ENCODE measurements at regions not wholly inside any gene's neighbourhood (a gene's known extent, or its start where the extent isn't known, plus 50 kb on each side); places are given as distances from the start of the nearest gene placed in this dataset.

DNA sequence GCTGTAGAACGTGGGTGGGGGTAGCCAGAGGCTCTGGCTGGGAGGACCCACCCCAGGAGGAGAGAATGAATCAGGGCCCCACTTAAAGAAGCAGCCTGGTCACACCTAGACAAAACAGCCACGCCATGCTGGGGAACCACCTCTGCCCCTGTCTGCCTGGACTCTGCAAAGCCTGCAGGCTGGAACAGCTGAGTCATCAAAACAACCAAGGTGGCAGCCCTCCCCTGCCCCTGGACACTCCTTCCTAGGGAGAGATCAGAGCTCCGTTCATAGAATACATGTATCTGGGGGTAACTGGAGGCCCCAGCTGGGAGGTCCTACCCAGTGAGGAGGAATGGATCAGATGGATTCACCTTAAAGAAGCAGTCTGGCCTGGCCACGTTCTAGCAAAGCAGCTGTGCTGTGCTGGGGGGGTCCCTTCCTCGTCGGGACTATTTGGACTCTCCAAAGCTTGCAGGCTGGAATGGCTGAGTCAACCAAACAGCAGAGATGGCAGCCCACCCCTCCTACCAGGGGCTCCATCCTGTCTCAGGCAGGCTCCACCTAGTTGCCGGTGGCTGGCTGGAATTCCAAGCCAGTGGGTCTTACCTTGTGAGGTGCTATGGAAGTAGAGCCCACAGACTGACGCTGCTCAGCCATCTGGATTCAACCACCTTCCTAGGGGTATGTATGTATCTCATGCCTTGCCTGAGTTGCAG is 50.5 kb upstream of the NT5C1B start:
- Mint-ChIP-seq H3K36me3 (peaks cover 1 to 78% (median 66%) of the 10 kb centered on the region in 5 donors), H3K9me3 (peaks cover 8 to 44% (median 29%) of the 10 kb centered on the region in 11 donors)
- POLR2A ChIA-PET: no interaction called here

More for the DNA sequence above, 50.5 kb upstream of the NT5C1B start:
- no peak overlapping the region for H3K27ac Mint-ChIP-seq
- no peak overlapping the region for H3K4me3 ChIP-seq (ENCODE audit: low read length)
- H3K27me3 Mint-ChIP-seq: no peaks in the 10 kb centered on the region
- no peak overlapping the region for H3K27ac ChIP-seq (ENCODE audit: low read depth, low read length)
- H3K9me3 ChIP-seq (ENCODE audit: control insufficient read depth in 2 of 3, low read length in 3 of 3): peaks cover 0 to 10% (median 0%) of the 10 kb centered on the region in 3 experiments
- H3K27me3 ChIP-seq (ENCODE audit: control insufficient read depth in 2 of 2, insufficient read depth in 2 of 2, low read length in 2 of 2): no peaks in the 10 kb centered on the region
- intact Hi-C loops (cut with micrococcal nuclease): no loop called here
- H3K36me3 ChIP-seq (ENCODE audit: control insufficient read depth in 2 of 3, insufficient read depth in 3 of 3, low read length in 3 of 3): peaks cover 0 to under 1% (median 0%) of the 10 kb centered on the region in 3 experiments
- no peak overlapping the region for H3K4me3 Mint-ChIP-seq
- H3K4me1 ChIP-seq (ENCODE audit: control insufficient read depth in 2 of 2, insufficient read depth in 2 of 2, low read length in 2 of 2): no peaks in the 10 kb centered on the region
- no peaks in the 10 kb centered on the region for H3K4me1 Mint-ChIP-seq
- CTCF ChIA-PET: no interaction called here
- DNase-seq (no peak), ATAC-seq (no peak)
